ENCODE measurements at regions not wholly inside any gene's neighbourhood (a gene's known extent, or its start where the extent isn't known, plus 50 kb on each side); places are given as distances from the start of the nearest gene placed in this dataset.
"Not testable (repeated sequence)": the region's sequence is repeated elsewhere in the genome, so short reads cannot be mapped to it uniquely, and the experiment has no call there.

DNA sequence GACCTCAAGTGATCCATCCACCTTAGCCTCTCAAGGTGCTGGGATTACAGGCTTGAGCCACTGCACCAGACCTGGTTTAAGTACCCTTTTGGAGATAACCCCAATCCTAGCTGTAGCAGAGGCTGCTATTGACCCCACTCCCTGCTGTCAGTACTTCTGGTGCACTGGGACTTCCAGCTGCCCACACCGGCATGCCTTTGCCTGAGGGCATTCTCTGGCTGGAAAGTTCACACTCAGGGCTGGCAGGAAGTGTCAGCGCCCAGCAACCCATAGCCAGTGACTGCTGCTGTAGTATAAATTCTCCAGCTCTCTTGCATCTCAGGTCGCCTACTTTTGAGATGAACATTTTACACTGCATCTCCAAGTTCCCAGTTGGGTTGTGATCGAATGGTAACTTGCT is 75.3 kb downstream of the UTRN start:
- no peak for DNase-seq (ENCODE audit: low spot score)

DNA sequence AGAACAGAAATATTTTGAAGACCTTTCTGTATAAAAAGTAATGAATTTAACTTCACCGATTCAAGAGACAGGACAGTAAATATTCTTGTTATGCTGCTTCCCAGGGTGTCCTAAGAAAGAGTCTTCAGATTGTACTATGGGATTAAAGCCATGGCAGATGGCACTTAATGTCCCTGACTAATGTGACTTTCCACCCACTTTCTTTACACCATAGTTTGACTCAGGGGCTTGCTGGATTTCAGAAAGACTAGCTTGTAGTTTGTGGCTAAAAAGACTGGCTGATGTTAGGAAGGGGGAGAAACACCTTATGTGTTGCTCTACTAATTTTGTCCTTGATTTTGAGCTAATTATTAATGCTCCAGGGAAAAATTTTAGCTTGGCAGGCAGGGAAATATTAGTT is 75.9 kb downstream of the UTRN start:
- no peak for DNase-seq (ENCODE audit: low spot score)

DNA sequence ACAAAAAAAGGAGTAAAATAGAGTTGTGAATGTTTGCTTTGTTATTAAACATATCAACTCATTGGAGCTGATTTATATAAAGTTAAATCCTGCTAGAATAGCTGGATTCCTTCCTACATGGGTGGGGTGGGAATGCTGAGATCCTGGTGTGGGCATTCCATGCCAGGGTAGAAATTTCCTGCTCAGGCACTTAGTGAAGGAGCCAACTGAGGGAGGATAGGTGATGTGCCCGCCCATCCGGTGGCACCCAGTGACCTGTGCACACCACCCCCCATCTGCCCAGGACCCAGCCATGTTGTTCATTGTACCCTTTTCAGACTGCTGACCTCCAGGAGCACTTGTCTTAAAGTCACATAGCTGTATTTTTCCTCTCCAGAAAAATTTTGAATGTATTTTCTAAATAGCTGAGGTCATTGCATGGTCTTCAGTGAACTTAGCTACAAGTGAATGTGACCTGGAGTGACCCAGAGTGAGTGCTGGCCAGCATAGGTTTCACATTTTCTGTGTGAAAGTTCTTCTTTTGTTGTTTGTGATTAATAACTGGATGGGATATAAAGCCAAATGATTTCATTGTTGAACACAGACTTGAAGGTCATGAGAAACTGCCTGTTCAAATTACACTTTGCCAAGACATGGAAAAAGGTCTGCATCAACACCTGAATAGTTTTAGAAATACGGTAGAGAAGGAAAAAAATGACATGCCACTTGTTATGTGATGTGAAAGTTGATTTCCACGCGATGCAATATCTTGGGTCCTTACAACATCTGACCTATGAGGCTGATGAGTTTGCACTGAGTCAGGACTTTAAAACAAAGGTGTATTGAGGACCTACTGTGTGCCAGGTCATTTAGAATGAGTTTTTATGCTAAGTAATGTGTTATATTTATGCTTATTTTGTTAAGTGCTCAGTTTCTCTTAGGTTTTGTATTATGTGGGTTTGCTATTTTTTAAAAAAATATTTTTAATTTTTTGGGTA is 77.2 kb downstream of the UTRN start:
- DNase-seq (ENCODE audit: low spot score), result no peak

DNA sequence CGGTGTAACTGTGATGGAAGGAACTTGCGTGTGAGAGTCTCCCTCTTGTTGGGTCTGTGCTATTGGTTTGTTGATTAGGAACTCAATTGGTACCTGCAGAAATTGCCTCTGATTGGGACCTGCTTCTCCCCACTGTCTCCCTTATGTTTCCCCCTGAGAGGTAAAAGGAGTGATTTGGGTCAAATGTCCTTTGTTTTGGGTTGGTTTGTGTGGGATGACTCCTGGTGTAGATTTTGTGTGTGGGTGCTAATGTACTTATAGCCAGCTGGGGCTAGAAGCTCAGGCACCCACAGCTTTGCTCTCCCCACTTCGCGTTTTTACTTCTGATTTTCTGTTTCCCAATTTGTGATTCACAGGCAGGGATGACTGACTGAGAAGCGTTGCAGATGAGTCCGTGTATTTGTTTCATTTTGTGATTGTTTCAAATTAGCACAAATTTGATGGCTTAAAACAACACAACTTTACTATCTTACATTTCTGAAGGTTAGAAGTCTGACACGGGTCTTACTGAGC is 79.1 kb downstream of the UTRN start:
- DNase-seq (ENCODE audit: low spot score), result no peak

DNA sequence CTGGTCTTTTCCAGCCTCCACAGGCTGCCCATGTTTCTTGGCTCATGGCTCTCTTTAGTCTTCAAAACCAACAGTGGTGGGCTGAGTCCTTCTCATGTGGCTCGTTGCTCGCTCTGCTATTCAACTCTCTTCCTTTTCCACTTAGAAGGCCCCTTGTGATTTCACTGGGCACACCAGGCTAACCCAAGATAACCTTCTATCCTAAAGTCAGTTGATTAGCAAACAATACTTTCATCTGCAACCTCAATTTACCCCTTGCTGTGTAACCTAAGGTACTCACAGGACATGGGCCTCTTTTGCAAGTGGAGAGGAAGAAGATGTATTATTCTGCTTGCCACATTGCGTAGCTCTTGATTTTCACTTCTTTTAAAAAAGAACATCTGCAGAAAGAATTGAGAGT is 79.6 kb downstream of the UTRN start:
- no peak for DNase-seq (ENCODE audit: low spot score)

DNA sequence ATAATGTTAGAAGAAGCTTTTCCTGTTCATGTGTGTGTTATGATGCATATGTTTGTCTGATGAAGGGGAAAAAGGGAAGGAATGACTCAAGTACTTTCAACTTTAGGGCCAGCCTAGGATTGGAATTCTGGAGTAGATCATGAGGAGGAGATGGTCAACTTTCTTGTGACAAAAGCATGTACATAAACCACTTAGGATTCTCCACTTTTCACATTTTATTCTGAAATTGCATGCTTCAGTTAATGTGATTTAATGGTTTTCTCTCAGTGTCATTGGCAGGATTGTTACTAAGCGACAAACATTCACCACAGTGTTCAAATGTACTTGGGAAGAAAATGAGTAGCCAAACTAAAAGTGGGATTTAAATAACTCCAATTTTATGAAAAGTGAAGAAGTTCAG is 80.1 kb downstream of the UTRN start:
- no peak for DNase-seq (ENCODE audit: low spot score)

DNA sequence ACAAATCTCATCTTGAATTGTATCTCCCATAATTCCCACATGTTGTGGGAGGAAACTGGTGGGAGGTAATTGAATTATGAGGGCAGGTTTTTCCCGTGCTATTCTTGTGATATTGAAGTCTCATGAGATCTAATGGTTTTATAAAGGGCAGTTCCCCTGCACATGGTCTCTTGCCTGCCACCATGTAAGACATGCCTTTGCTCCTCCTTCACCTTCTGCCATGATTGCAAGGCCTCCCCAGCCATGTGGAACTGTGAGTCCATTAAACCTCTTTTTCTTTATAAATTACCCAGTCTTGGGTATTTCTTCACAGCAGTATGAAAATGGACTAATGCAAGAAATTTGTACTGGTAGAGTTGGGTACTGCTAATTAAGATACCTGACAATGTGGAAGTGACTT is 84.6 kb downstream of the UTRN start:
- not testable (repeated sequence) for DNase-seq (ENCODE audit: low spot score)

DNA sequence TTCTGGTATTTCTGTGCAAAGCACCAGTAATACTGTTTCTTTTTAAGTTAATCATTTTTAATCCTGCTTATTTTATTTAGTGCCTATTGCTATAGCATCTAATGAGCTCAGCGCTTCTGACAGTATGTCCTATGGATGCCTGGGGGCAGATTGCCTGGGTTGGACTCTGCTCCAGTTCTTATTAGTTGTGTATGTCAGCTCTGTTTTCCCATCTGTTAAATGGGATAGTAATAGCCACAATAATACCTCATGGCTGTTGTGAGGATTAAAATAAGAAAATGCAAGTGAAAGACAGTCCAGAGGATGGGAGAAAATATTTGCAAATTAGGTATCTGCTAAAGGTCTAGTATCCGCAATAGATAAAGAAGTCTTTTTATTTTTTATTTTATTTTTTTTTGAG is 87.0 kb downstream of the UTRN start:
- DNase-seq (ENCODE audit: low spot score), result no peak

DNA sequence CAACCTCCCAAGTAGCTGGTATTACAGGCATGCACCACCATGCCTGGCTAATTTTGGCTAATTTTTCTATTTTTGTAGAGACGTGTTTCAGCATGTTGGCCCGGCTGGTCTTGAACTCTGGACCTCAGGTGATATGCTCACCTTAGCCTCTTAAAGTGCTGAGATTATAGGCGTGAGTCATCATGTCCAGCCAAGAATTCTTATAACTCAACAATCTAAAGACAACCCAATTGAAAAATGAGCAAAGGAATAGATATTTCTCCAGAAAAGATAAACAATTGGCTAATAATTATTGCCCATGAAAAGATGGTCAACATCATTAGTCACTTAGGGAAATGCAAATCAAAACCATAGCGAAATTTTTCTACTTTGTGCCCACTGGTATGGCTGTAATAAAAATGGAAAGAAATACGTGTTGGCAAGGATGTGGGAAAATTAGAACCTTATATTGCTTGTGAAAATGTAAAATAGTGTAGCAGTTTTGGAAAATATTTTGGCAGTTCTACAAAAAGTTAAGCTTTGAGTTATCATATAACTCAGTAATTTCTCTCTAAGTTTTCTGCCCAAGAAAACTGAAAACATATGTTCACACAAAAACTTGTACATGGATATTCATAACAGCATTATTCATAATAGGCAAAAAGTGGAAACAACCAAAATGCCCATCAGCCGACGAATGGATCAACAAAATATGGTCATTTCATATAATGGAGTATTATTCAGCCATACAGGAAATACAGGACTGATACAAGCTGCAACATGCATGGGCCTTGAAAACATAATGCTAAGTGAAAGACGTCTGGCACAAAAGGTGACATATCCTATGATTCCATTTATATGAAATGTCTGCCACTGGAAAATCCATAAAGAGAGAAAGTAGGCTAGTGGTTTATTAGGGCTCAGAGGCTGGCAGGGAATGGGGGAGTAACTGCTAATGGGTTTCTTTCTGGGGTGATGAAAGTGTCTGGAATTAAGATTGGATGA is 87.8 kb downstream of the UTRN start:
- no peak for DNase-seq (ENCODE audit: low spot score)

DNA sequence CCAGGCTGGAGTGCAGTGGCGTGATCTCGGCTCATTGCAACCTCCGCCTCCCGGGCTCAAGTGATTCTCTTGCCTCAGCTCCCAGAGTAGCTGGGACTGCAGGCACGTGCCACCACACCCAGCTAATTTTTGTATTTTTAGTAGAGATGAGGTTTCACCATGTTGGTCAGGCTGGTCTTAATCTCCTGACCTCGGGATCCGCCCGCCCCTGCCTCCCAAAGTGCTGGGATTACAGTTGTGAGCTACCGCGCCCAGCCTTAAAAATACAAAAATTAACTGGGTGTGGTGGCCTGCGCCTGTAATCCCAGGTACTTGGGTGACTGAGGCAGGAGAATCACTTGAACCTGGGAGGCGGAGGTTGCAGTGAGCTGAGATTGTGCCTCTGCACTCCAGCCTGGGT is 89.4 kb downstream of the UTRN start:
- not testable (repeated sequence) for DNase-seq (ENCODE audit: low spot score)

DNA sequence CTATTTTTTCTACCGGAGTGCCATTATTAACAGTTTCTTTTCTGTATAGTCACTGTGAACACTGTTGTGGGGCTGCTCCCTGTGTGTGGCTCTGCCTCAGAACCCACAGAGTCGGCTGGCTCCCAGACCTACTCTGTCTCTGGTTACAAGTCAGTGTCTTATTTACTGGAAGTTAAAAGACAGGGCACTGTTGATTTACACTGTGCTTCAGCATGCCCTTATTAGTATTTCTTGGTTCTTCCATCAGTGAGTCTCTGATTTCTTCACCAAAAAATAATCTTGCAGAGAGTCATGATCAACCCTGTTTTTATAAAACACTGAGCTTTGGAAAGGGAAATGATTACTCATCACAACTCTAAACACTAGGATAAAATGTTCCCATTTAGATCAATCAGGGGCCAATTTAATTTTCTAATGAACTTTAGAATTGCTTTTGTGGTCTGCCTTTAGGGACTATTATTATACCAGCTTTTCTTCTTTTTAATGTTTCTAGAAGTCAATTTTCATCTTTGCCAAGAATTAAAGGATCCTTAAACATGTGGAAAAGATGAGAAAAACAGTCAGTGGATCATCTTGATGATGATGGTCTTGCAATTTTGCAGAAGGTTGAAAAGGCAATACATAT is 92.6 kb downstream of the UTRN start:
- DNase-seq (ENCODE audit: low spot score), result no peak

DNA sequence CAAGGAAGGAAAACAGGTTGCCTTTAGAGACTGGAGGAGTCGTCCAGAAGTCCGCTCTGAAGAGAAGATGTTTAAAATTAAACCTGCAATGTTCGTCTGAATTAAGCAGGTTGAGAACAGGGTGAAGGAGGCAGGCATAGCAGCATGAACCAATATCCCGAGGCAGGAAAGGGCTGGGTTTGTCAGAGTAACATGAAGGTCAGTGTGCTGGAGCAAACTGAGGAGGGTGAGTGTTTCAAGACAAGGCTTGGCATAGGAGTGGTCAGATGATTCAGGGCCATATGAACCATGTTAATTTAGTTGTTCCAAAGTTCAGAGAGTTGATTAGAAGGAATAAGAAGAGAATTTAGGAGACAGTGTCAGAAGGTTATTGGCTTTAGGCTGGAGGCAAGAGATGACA is 93.3 kb downstream of the UTRN start:
- no peak for DNase-seq (ENCODE audit: low spot score)

DNA sequence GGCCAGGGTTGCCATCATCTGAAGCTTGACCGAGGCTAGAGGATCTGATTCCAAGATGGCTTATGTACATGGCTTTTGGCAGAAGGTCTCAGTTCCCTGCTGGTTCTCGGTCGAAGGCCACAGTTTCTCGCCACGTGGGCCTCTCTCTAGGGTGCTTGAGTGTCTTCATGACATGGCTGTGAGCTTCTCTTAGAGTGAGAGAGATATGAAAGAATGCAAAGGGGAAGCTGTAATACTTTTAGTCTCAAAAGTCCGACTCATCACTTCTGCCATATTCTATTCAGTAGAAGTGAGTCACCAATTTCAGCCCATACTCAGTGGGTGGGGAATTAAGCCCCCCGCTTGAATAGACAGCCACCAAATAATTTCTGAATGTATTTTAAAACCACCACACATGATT is 94.2 kb downstream of the UTRN start:
- DNase-seq (ENCODE audit: low spot score), result no peak

DNA sequence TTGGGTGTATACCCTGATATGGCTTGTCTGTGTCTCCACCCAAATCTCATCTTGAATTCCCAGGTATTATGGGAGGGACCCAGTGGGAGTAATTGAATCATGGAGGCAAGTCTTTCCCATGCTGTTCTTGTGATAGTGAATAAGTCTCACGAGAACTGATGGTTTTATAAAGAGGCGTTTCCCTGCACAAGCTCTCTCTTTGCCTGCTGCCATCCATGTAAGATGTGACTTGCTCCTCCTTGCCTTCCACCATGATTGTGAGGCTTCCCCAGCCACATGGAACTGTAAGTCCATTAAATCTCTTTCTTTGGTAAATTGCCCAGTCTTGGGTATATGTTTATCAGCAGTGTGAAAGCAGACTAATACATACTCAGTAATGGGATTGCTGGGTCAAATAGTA is 96.4 kb downstream of the UTRN start:
- not testable (repeated sequence) for DNase-seq (ENCODE audit: low spot score)

DNA sequence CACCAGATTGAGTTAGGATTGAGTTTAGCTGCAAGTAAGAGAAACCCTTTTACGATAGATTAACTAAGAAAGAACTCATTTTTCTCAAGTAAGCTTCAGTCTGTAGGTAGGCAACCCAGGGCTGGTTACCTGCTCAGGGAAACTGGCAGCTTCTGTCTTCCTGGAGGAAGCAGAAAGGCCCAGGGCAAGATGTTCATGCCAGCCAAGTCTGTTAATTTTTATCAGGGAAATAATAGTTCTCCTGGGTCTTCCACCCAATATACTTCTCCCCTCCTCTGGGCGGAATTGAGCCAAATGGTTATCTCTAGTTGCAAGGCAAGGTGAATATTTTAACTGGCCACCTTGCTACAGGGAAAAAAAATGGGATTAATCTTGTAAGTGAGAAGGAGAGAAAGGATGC is 98.2 kb downstream of the UTRN start:
- no peak for DNase-seq (ENCODE audit: low spot score)

DNA sequence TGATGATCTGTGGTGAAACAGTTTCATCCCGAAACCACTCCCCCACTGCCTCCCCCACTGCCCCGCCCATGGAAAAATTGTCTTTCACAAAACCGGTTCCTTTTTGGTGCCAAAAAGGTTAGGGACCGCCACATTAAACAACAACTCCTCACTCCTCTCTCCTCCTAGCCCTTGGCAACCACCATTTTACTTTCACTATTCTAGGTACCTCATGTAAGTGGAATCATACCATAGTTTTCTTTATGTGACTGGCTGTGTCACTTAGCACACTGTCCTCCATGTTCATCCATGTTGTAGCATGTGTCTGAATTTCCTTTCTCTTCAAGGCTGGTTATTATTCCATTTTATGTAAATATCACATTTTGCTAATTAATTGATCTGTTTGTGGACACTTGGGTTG is 99.3 kb downstream of the UTRN start:
- DNase-seq (ENCODE audit: low spot score), result no peak

DNA sequence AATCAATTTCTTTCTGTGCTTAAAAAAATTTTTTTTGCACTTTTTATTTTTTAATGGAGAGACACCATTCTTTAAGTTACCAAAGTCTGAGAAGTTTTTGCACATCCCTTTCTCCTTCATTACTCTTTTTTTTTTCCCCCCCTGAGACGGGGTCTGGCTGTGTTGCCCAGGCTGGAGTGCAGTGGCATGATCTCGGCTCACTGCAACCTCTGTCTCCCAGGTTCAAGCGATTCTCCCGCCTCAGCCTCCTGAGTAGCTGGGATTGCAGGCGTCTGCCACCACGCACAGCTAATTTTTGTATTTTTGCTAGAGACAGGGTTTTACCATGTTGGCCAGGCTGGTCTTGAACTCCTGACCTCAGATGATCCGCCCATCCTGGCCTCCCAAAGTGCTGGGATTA is 104.3 kb downstream of the UTRN start:
- not testable (repeated sequence) for DNase-seq (ENCODE audit: low spot score)

DNA sequence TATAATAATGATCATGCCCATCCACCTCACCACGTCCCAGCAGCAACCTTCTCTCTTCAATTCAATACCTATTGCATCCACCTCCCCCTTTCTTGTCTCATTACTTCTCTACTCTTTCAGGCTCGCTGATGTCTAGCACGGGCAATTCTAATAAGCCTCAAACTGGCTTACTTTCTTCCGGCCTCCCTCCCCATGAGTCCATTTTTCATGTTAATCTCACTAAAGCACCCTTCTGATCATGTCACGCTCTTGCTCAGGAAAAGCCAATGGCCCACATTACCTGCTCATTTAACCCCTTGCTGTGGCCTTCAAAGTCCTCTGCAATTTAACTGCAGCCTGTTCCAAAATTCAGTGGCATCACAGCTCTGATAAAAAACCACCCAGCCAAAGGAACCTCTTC is 105.1 kb downstream of the UTRN start:
- DNase-seq (ENCODE audit: low spot score), result no peak

DNA sequence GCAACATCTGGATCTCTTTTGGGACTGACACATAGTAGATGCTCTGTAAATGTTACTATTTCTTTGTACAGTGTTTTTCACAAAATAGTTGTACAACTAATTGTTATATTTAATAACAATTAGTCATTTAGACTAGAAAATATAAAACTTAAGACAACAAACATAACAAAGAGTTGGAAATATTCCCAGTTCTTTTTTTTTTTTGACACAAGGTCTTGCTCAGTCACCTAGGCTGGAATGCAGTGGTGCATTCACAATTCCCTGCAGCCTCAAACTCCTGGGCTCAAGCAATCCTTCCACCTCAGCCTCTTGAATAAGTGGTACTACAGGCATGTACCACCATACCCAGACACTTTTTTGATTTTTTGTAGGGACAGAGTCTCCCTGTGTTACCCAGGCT is 105.8 kb downstream of the UTRN start:
- no peak for DNase-seq (ENCODE audit: low spot score)

DNA sequence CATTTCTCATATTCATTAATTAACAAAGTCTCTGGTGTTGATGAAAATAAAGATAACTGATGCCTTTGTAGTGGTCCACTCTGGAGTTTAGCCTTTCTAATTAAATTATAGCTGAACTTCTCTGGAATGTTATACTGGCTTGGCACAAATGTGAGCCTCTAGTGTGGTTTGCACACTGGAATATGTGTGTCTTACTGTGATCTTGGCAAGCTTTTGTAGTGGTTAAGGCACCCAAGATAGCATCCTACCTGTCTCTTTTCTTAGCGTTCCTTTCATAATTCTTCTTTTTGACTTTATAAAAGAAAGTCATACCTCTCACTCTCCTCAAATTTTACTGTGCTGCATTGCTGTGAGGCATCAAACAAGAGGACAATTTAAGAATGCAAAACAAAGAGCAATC is 107.4 kb downstream of the UTRN start:
- DNase-seq (ENCODE audit: low spot score), result no peak

DNA sequence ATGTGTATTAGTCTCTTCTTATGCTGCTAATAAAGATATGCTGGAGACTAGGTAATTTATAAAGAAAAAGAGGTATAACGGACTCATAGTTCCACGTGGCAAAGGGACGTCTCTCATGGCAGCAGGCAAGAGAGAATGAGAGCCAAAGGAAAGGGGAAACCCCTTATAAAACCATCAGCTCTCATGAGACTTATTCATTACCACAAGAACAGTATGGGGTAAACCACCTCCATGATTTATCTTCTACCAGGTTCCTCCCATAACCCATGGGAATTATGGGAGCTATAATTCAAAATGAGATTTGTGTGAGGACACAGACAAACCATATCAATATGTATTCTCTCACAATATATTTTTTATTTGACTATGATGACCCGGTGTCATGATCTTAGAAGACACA is 109.1 kb downstream of the UTRN start:
- no peak for DNase-seq (ENCODE audit: low spot score)

DNA sequence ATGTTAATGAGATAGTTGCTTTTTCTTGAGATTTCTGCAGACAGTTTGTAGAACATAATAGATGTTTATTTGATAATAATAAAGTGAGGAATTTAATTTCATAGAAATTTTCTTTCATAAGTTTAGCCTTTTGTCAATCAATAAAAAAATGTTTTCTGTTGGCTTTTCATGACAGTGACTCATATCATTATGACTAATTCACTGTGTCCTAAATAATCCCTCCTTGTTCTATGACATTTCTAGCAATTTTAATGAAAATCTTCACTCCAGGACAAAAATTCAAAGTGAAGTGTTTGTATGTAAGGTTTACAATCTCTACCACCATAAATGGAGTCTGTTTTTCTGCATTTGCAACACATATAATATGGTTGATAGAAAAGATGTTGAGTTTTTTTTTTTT is 109.9 kb downstream of the UTRN start:
- DNase-seq (ENCODE audit: low spot score), result no peak

All from HuH-7 (cell line).